IPS-20b (cell line): ENCODE measurements at regions not wholly inside any gene's neighbourhood (a gene's known extent, or its start where the extent isn't known, plus 50 kb on each side); places are given as distances from the start of the nearest gene placed in this dataset.

Experiments
- H3K27ac ChIP-seq: one replicate; pipeline ENCODE4 v1.5.1; 2013; ENCODE audit warnings: low read length
- H3K27me3 ChIP-seq: 2 replicates; pipeline ENCODE4 v1.6.1; 2013; ENCODE audit warnings: mild to moderate bottlenecking, low read length, inconsistent platforms; ENCODE audit not compliant: insufficient read depth
- H3K36me3 ChIP-seq: 2 replicates; pipeline ENCODE4 v1.6.1; 2013; ENCODE audit warnings: low read depth, mild to moderate bottlenecking, inconsistent platforms, low read length, moderate library complexity; ENCODE audit not compliant: insufficient read depth
- H3K4me1 ChIP-seq: 2 replicates; pipeline ENCODE4 v1.6.1; 2013; ENCODE audit warnings: mild to moderate bottlenecking, control low read depth, inconsistent platforms, low read length, moderate library complexity; ENCODE audit not compliant: insufficient read depth
- H3K4me3 ChIP-seq: 2 replicates; pipeline ENCODE4 v1.5.1; 2013; ENCODE audit warnings: mild to moderate bottlenecking, low read length, inconsistent platforms
- H3K9ac ChIP-seq: 2 replicates; pipeline ENCODE4 v1.6.1; 2013; ENCODE audit warnings: low read depth, mild to moderate bottlenecking, inconsistent platforms, low read length, moderate library complexity
- H3K9me3 ChIP-seq: 2 replicates; pipeline ENCODE4 v1.6.1; 2013; ENCODE audit warnings: mild to moderate bottlenecking, low read depth, low read length, inconsistent platforms; ENCODE audit not compliant: insufficient read depth

DNA sequence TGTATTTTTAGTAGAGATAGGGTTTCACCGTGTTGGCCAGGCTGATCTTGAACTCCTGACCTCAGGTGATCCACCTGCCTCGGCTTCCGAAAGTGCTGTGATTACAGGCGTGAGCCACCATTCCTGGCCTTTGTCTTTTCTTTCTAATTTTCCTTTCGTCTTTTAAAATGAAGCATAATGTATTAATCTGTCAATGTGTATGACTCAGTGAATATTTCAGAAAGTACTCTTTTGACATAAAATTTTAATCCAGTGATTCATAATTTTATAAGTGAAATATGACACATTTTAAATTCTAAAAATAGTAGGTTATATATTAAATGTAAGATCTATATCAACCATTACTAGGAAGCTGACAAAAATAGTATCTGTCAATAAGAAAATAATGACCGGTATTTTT lies 1059.0 kb upstream of the PRMT6 start:
- no peaks in the 10 kb centered on the region for H3K9me3 ChIP-seq
- H3K36me3 ChIP-seq, result no peaks in the 10 kb centered on the region
- no peak overlapping the region for H3K4me3 ChIP-seq
- no peak overlapping the region for H3K27ac ChIP-seq
- no peak overlapping the region for H3K9ac ChIP-seq
- H3K27me3 ChIP-seq, result no peaks in the 10 kb centered on the region
- H3K4me1 ChIP-seq, result no peaks in the 10 kb centered on the region

GRCh38 chr1:106022312-106022902 lies 1034.1 kb upstream of the PRMT6 start:
- Histone ChIP-seq H3K4me3 (no peak overlapping the region), H3K27ac (no peak overlapping the region), H3K4me1 (no peaks in the 10 kb centered on the region), H3K27me3 (no peaks in the 10 kb centered on the region), H3K9me3 (no peaks in the 10 kb centered on the region), H3K36me3 (no peaks in the 10 kb centered on the region), H3K9ac (no peak overlapping the region)

- no peaks in the 10 kb centered on the region for H3K36me3 ChIP-seq
- H3K27ac ChIP-seq, result no peak overlapping the region
- H3K27me3 ChIP-seq, result no peaks in the 10 kb centered on the region
- no peak overlapping the region for H3K9ac ChIP-seq
- no peaks in the 10 kb centered on the region for H3K4me1 ChIP-seq
- H3K9me3 ChIP-seq, result no peaks in the 10 kb centered on the region
- H3K4me3 ChIP-seq, result no peak overlapping the region
Observed at GRCh38 chr1:106027871-106028270, 1028.6 kb upstream of the PRMT6 start.

DNA sequence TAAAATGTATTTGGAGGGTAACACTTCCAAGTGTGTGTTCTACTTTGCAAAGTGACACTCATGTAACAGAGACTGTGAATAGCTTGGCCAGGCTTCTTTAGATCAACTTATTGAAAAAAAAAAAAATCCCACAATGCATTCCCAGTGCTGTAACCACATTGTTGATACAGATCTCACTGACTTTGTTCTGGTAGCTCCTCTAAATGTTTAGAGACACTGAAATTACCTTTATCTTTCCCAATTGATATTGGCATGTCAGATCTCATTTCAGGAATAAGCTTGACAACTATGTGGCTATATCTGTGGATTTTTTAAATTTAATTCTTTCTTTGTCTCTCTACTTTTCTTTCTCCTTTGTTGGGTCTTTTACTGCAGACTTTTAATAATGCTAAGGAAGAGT lies 1018.9 kb upstream of the PRMT6 start:
- H3K27me3 ChIP-seq, result no peaks in the 10 kb centered on the region
- H3K9me3 ChIP-seq, result no peaks in the 10 kb centered on the region; the same call in 1 of the 2 replicates
- no peaks in the 10 kb centered on the region for H3K36me3 ChIP-seq
- H3K4me3 ChIP-seq, result no peak overlapping the region
- H3K4me1 ChIP-seq, result no peaks in the 10 kb centered on the region
- H3K27ac ChIP-seq, result no peak overlapping the region
- H3K9ac ChIP-seq, result no peak overlapping the region

DNA sequence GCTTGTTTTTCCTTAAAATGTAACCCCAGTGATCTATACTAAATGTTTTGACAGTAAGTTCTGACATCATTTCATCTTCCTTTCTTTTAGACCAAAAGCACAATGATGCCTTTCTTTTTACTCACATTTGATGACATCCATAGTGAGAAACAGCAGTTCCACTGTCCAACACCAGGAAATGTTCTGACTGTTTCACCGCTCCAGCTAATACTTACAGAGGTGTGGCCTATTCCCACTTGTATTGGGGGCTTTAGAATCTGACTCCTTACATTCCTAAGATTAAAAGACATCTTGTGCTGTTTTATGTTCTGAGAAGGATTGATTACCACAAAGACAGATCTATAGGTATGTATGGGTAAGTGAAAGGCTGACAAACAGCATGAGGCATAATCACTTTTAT lies 1018.2 kb upstream of the PRMT6 start:
- no peak overlapping the region for H3K4me3 ChIP-seq
- no peaks in the 10 kb centered on the region for H3K4me1 ChIP-seq
- no peaks in the 10 kb centered on the region for H3K36me3 ChIP-seq
- no peak overlapping the region for H3K9ac ChIP-seq
- H3K27me3 ChIP-seq, result no peaks in the 10 kb centered on the region
- no peaks in the 10 kb centered on the region; the same call in 1 of the 2 replicates for H3K9me3 ChIP-seq
- H3K27ac ChIP-seq, result no peak overlapping the region

GRCh38 chr1:106043971-106044370 lies 1012.5 kb upstream of the PRMT6 start:
- no peak overlapping the region for H3K9ac ChIP-seq
- no peaks in the 10 kb centered on the region for H3K27me3 ChIP-seq
- H3K4me3 ChIP-seq, result no peak overlapping the region
- no peak overlapping the region for H3K27ac ChIP-seq
- H3K4me1 ChIP-seq, result no peaks in the 10 kb centered on the region
- no peaks in the 10 kb centered on the region for H3K36me3 ChIP-seq
- H3K9me3 ChIP-seq, result no peaks in the 10 kb centered on the region

DNA sequence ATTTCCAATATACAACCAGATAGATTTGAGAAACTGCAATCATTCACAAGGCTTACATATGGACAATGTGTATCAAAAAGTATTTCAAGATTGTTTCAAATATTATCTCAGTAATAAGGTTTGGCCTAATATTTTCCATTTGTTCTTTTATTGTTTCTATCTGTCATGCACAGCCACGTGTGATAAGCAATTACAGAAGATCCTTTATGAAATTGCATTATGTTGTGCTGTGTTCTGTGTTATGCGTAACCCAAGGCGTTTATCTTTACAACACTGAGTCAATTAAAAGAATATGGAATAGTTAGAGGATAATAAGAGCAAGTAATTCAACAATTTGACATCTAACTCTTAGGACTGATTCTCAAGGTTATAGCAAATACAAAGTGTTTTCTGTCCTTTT lies 1009.3 kb upstream of the PRMT6 start:
- Histone ChIP-seq H3K36me3 (no peaks in the 10 kb centered on the region), H3K9me3 (no peaks in the 10 kb centered on the region), H3K4me3 (no peak overlapping the region), H3K27ac (no peak overlapping the region), H3K4me1 (no peaks in the 10 kb centered on the region), H3K27me3 (no peaks in the 10 kb centered on the region), H3K9ac (no peak overlapping the region)

- no peaks in the 10 kb centered on the region for H3K27me3 ChIP-seq
- no peak overlapping the region for H3K9ac ChIP-seq
- H3K27ac ChIP-seq, result no peak overlapping the region
- H3K9me3 ChIP-seq, result no peaks in the 10 kb centered on the region
- no peaks in the 10 kb centered on the region for H3K4me1 ChIP-seq
- H3K36me3 ChIP-seq, result no peaks in the 10 kb centered on the region
- H3K4me3 ChIP-seq, result no peak overlapping the region
Observed at GRCh38 chr1:106049595-106049994, 1006.9 kb upstream of the PRMT6 start.

DNA sequence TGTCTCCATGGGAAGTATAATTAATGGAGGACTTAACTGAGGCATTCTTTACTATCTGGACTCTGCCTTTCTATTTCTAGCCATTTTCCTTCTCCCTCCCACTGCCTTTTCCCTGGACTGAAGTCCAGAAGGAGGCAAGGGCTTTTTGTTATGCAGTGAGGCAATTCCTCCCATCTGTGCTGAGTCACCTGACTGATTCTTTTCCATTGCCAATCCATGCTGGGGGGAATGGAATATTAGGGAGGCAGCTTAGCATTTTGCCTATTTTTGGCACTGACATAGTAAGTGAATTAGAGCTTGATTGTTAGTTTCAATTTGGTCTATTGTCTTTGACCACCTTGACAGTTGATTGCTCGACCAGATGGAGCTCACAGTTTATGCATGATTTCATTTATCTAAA lies 1000.6 kb upstream of the PRMT6 start:
- Histone ChIP-seq H3K4me1 (peaks cover 4% of the 10 kb centered on the region; the same call in 1 of the 2 replicates), H3K4me3 (no peak overlapping the region), H3K27me3 (no peaks in the 10 kb centered on the region), H3K27ac (no peak overlapping the region), H3K36me3 (no peaks in the 10 kb centered on the region), H3K9me3 (no peaks in the 10 kb centered on the region), H3K9ac (no peak overlapping the region)

- H3K27me3 ChIP-seq, result no peaks in the 10 kb centered on the region
- H3K4me1 ChIP-seq, result peaks cover 6% of the 10 kb centered on the region; the same call in 1 of the 2 replicates
- H3K27ac ChIP-seq, result no peak overlapping the region
- no peaks in the 10 kb centered on the region for H3K36me3 ChIP-seq
- H3K9ac ChIP-seq, result no peak overlapping the region
- H3K4me3 ChIP-seq, result no peak overlapping the region
- 0 out of 2 replicates have a peak, but pooled peaks cover 4% of the 10 kb centered on the region for H3K9me3 ChIP-seq
Observed at GRCh38 chr1:106061586-106062495, 994.6 kb upstream of the PRMT6 start.

DNA sequence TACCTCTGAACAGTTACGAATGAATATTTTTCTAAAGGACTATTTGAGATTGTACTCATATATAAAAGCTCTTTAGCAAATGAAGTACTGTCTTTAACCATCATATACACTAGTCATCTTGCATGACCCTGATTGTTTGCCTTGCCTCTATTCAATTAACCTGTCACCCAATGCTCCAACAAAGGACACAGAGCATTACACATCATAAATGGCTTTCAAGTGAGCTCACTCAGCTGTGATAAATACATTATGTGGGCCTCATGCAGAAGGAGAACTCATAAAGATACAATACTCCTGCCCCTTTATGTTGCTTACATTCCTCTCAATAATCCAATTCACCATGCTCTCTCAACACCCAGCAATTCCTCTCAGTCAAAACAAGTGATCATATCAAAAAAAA lies 993.0 kb upstream of the PRMT6 start:
- Histone ChIP-seq H3K9me3 (0 out of 2 replicates have a peak, but pooled peaks cover 4% of the 10 kb centered on the region), H3K36me3 (no peaks in the 10 kb centered on the region), H3K27me3 (no peaks in the 10 kb centered on the region), H3K27ac (no peak overlapping the region), H3K4me1 (peaks cover 6% of the 10 kb centered on the region; the same call in 1 of the 2 replicates), H3K4me3 (no peak overlapping the region), H3K9ac (no peak overlapping the region)
